Activated gamma-delta T cell treated with anti-CD3 and anti-CD28 coated beads, Interleukin-2, amount 50 U/mL, for 16 hours (primary cell): ENCODE measurements at regions not wholly inside any gene's neighbourhood (a gene's known extent, or its start where the extent isn't known, plus 50 kb on each side); places are given as distances from the start of the nearest gene placed in this dataset.

Experiments used
- DNase-seq: peaks from one replicate; pipeline ENCODE4 v3.0.0-alpha.2; 2020; ENCODE audit warnings: low read depth

DNA sequence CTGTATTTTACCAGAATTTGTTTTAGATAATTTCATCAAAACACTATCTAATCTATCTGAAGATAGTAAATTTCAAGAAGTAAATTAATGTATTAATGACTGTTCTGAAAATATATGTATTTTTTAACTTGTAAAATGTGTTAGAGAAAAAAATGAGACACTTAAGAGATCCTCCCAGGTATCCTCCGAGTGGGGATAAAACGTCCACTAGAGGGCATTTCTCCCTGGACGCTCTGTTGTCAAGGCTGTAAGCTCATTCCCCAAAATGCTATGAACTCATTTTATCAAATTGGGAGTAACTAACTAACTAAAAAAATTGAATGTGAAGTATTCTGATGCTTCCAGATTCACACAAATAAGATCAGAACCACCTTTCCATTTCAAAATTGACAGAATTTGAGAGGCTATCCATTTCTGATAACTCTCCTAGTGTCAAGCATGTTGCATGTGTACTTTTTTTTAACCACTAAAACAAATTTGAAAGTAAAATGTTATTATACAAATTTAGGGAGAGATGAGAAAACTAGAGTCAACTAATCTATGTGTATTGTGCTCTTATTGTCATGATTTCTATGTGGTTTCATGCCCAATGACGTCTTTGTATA, 337.3 kb upstream of the HS3ST1 start:
- DNase-seq: no peak

DNA sequence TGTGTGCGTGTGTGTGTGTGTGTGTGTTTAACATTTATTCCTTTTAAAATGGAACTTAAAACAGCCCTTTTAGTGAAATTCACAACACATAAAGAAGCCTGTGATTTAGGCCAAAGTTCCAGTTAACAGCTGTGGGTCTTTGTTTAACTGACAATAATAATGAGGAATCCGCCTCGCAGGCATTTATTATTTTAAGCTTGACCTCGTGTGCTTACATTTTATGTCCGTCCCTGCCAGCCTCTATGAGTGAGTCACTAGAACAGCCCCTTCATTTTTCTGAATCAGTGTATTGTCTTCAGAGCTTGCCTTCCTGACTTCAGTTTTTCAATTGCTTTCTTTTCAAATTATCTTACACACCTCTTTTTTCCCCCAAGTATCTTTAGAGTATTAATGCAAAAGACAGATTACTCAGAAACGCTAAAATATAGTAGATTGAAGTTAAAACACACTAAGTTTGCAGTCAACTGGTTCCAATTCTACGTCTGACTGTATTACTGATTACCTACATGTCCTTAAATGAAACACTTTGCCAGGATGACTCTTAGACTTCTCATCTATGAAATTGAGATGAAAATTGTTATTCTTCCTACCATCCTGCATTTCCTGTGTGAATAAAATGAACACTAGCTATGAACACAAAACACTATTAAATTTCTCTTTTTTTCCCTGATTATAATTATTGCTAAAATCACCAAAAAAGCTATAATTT, 319.6 kb upstream of the HS3ST1 start:
- DNase-seq: no peak

DNA sequence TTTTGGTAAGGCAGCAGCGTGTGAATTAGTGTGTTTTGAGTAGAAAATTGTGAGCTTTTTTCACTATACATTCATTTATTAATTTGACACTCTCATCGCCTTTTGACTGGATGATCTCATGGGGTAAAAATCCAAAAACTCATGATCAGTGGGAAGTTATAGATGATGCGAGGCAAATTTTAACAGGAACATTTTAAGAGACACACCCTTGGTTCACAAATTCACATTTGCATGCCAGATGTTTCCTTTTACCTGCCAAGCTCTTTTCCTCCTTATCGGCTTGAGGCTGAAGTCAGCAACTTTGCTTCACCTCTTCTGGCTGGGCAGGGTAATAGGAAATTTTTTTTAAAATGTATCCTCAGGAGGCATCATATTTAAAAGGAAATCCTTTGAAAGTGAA, 318.0 kb upstream of the HS3ST1 start:
- no peak for DNase-seq

DNA sequence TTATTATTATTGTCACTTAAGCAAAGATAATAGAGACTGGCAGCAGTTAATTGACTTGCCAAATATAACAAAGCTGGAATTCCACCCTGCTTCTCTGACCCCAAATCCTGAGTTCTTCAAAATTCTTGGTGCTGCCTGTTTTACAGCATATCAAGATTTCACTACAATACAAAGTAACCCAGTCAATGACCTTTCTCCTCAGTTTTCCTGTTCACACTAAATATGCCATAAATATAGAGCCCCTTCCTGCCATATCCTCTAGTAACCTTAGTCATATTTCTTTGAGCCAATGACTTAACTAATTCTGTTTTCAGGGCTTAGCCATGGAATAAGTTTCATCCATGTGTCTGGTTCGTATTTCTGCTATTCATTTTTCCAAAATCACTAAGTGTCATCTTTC, 315.3 kb upstream of the HS3ST1 start:
- DNase-seq: no peak

DNA sequence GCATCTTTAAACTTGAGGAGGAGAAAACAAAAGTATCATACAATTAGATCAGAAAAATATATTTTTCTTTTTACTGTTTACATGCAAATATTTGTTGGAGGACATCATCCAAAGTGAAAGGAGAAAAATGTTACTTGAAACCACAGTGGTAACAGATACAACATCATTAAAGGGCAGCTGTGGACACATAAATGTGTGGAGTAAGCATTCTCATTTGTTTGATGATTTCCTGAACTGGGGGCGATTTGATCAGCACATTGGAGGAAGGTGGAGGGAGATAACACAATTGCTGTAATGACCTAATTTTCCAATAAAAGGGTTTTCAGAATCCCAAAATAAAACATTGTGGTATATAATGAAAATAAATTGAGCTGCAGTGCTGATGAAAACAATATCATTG, 314.5 kb upstream of the HS3ST1 start:
- DNase-seq: no peak

DNA sequence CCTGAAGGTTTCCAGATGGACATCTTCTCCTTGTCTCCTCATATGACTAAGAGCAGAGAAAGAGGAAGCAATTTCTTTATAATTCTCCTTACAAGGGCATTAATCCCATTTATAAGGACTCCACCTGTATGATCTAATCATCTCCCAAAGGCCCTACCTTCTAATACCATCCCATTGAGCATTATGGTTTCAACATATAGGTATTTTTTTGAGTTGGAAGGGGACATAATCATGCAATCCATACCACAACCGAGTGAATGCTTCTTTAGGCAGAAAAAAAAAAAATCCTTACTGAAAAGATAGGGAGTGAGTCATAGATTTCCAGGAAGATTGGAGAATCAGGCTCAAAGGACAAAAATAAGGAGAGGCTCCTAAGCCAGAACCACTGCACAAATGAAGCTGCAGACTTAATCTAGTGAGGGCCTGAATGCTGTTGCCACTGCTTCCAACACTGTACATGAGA, 312.5 kb upstream of the HS3ST1 start:
- no peak for DNase-seq

DNA sequence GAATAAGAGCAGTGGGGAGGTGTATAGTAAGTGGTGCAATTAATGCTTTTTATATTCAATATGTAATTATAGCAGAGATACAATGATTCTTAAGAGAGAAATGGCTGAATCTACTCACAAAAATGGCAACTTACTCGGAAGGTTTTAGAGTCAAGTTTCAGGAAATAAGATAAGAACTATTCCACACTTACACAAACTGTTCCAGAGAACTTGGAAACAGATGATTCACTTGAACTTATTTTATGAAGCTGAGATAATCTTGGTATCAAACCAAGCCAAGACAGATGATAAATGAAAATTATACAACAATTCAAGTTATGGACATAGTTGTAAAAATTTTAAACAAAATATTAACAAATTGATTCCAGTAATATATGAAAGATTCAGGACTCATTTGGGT, 311.3 kb upstream of the HS3ST1 start:
- no peak for DNase-seq

DNA sequence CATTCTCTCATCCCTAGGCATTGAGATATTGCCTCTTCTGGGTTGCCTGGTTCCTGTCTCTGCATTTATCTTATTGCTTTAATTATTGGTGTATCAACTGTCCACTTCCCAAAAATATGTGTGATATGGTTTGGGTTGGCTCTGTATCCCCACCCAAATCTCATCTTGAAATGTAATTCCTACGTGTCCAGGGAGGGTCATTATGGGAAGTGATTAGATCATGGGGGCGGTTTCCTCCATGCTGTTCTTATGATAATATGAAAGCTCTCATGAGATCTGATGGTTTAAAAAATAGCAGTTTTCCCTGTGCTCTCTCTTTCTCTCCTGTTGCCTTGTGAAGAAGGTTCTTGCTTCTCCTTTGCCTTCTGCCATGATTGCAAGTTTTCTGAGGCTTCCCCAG, 308.3 kb upstream of the HS3ST1 start:
- DNase-seq: no peak

DNA sequence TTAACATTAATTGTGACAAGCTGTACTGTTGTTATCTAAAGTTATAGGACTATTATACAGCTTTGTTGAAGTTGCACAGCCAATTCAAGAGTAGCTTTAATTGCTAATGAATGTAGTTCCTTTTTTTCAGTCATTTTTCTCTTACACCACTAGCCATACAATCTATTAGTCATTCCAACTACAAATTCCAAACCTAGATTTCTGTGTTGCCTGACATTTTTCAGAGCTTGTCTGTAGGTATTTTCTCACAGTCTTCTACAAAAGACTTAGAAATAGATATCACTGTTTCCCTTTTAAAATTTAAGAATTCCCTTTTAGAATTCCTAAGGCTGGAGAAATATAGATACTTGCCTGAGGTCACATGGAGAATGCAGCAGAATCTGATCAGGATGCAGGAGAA, 307.0 kb upstream of the HS3ST1 start:
- no peak for DNase-seq

DNA sequence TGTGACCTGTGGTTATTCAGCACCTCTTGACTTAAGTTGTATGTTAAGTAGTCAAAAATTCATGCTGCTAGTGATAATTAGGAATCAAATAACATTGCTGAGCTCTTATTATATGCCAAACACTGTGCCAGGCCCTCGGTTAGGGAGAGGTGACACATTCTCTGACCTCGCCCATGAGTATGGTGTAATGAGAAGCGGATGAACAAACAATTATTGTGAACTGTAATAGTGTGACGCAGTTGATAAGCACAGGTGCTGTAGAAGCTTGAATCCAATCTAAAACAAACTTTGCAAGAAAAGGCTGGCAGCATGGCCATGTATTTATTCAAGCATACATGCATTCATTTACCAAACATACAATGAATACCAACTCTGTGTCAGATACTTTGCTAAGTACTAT, 303.5 kb upstream of the HS3ST1 start:
- DNase-seq: no peak

DNA sequence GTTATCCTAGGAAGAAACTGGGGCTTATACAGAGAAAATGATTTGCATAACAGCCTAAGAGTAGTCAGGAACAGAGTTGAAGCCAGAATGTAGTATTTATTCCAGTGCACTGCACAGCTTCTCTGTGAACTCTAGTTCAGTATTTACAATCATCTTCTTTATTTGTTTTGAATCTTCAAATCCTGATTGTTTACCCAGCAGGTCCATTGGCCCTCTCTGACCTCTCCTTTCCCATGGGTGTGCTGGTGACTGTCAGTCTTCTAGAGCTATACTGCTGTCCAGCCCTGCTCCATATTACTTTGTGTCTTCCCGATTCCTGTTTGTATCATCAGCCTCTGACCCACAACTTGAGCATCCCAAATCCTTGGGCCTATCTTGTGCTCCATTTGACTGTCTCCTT, 301.9 kb upstream of the HS3ST1 start:
- no peak for DNase-seq

DNA sequence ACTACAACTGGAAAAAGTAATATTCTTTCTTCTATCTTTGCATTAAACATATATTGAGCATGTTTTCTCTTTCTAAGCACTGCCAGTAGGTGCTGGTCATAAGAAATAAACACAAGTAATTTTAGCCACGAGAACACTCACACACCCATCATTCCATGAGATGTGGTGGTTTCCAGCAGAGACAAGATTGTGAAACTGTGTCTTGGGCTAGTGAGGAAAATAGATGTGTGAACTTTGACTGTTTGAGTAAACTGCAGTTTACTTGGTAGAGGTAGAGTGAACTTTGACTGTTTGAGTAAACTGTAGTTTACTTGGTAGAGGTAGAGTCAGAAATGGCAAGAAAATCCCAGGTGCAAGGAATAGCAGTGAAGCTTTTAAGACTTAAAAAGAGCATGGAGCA, 300.9 kb upstream of the HS3ST1 start:
- no peak for DNase-seq

DNA sequence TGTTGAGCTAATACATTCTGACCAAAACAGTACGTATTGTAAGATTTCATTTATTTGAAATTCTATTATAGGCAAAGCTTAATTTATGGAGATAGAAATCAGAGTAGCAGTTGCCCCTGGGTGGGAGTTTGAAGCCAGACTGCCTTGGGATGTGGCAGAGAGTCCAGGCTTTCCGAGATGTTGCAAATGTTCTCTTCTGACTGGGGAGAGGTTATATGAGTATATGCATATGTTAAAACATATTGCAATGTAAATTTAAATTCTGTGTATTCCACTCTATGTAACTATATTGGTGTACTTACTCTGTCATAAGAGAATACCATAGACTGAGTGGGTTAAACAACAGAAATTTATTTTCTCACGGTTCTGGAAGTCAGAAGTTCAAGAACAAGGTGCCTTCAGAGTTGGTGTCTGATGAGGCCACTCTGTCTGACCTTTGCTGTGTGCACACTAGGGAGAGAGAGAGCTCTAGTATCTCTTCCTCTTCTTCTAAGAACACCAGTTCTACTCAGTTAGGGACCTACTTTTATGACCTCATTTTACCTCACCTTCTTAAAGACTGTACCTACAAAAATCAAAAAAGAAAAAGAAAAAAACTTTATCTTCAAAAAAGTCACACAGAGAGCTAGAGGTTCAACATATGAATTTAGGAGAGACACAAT, 299.3 kb upstream of the HS3ST1 start:
- no peak for DNase-seq

DNA sequence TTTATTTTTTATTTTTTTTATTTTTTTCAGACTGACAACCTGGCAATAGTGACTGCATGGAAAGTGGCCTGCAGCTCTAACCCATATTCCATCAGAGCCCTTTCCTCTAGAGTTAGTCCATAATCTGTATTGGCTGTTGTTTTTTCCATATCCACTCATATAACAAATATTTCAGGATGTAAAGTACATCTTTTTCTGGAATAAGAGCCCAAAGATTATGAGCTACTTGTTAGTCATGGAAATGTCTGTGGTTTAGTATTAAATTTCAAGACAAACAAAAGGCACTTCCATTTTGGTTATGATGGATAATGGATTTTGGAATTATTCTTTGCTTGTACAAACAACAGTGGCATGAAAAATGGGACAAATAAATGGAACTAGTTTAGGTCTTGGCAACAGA, 296.0 kb upstream of the HS3ST1 start:
- DNase-seq: no peak

DNA sequence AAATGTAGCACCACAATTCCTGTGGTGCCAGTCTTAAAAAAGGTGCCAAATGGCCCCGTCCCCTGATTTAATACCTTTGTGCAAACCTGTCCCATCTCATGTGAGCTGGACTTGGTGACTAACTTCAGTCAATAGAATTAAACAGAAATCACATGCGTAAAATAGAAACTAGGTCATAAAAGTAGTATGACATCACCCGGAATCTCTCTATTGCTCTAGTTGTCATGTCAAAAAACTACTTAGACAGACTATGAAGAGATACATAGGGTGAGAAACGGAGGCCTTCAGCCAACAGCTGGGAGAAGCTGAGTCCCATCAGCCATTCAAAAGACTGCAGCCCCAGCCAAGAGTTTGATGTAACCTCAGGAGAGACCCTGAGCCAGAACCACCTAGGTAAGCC, 293.5 kb upstream of the HS3ST1 start:
- no peak for DNase-seq

DNA sequence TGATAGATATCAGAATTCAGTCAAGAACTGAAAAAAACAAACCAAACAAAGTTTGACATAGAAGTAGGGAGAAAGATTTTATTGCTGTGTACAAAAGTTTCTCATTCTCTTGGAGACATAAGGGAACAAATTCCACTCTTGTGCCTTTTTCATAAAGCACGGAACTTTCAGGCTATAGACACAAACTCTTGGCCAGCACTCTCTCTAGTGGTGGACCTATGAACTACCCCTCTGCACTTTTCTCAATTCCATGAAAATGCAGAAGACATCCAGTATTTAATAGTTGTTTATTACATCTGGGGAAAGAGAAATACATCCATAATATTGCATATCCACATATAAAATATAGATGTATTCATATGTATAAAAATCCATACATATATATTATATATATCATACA, 291.6 kb upstream of the HS3ST1 start:
- DNase-seq: no peak

DNA sequence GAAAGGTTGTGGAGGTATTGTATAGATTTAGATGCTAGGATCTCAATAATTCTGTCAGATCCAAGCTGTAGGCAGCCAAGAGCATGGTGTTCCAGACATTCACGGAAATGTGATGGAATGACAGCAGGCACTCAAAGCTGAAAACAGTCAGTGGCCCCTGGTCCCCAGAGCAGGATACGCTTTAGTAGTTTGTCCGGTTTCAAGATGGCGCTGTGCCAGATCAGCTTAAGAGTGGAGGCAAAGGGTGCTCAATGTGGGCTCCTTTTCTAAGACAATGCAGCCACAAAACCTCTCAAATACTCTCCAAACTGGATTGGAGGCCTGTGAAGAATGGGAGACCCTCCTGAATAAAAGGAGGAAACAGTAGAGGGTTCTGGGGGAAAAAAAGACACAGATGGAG, 291.2 kb upstream of the HS3ST1 start:
- no peak for DNase-seq

DNA sequence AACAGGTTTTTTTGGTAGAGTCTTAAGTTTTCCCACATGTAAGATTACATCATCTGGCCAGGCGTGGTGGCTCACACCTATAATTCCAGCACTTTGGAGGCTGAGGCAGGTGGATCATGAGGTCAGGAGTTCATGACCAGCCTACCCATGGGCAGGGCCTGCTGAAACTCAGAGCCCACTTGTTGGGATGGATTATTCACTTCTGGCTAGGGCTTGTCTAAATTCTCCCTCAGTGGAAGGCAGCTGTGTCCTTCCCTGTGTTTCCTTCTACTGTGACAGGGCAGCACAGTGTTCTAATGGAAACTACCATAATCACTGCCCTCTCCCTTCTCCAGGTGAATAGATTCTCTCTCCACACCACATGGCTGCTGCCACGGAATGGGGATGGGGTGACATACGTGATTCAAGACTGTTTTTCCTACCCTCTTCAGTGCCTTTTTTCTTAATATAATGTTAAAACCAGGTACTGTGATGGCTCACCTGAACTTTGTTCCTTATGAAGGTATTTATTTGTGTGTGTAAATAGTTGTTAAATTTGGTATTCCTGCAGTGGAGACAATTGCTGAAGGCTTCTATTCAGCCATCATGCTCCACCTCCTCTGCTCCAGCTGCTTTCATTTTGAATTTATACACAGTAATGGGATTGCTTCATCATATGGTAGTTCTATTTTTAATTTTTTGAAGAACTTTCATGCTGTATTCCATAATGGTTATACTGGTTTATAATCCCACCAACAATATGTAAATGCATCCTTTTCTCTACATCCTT, 287.2 kb upstream of the HS3ST1 start:
- no peak for DNase-seq

DNA sequence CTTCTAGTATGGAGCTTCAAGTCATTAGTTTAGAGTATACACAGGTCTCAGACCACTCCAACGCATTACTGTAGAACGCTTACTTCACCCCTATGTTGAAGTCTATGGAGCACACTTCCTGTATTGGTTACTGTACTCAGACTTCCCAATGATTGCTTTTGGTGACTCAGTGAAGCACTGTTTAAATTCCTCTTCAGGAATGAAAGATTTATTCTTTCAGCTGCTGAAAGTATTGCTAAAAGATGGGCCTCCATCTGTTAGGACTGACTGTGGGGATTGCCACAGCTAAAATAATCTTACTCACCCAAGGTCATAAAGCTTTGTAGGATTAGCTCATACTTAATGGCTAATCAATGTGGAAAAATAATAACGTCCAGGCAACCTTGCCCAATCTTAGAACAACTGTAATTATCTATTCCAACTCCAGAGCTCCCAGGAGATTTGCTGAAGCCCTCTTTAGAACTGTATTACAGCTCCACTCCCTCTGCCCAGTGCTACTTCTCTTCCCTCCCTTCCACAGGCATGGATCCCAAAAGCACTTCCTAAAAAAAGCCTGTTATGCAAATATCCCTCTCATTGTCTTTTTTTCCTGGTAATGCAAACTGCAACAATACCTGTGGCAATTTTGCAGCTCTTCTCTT, 281.9 kb upstream of the HS3ST1 start:
- DNase-seq: no peak

DNA sequence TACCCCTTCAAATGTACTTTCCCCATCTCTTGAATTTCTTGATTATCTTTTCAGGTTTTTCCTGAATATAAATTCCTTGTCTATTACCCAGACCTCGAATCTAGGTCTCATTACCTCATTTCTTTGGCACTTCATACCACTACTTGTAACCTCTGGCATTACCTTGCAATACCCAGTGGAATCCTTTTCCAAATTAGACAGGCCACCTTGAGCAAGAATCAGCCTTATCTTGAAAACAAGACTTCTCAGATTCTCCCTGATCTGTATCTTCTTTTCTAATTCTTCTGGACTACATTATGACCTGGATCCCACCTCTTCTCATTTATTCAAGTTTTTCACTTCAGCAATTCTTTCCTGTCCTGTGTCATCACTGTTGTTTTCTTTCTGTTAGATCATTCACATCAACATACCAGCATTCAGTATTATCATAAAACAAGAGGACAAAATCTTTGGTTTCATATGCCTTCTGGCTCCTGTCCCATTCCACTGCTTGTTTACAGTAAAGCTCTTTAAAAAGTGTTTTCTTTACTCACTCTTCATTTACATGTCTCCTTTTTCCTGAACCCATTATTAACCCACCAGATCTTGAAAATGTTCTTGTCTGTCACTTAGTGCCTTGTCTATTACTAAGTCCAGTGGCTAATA, 275.6 kb upstream of the HS3ST1 start:
- DNase-seq: no peak

DNA sequence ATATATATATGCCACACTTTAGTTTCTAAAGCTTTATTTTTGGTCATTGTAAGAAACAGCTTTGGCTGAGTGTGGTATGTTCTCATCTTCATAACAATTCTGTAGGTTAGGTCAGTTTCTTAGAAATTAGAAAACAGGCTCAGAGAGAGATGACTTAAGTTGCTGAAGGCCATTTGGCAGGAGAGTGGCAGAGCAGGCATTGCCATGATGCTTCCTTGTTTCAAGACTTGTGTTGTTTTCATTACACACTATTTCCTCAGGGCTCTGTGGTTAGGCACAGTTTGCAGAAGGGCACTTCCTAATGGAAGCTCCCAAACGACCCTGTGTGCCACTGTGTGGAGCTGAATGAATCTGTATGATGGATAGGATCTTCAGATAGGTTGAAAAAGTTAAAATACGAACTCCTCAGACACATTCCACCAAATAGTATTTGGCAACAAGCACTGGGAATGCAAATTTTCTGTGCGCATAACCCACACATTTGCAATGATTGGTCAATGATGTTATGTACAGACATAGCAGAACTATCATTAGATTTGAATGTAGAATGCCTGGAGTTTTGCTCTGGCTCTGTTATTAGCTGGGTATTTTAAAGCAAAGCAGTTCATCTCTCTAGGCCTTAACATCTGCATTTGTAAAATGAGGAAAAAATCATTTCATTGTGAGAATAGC, 274.3 kb upstream of the HS3ST1 start:
- no peak for DNase-seq
